ENCODE measurements at regions not wholly inside any gene's neighbourhood (a gene's known extent, or its start where the extent isn't known, plus 50 kb on each side); places are given as distances from the start of the nearest gene placed in this dataset.

DNA sequence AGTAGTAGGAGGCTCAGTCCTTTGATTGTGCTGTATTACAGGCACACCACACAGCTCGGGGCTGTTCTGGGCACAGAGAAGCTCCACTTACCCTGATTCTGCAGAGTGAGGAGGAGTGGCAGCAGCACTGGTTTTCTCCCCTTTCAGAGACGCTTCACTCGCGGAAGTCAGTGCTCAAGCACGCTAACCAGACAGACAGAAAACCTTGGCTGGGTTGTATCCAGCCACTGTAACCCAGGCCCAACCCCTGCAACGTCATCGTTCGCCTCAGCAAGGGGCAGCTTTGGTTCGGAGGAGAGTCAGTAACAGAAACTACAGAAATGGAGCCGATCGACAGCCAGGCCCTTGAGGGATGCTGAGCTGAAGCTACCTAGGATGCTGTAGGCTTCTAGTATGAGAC lies 171.0 kb downstream of the SLC16A9 start:
- no peaks in the 10 kb centered on the region for H3K27me3 ChIP-seq (ENCODE audit: control insufficient read depth, insufficient read depth, low read length)
- peaks cover 0 to 3% (median 2%) of the 10 kb centered on the region in 3 donors for H3K4me1 ChIP-seq (ENCODE audit: control insufficient read depth in 2 of 3, insufficient read depth in 2 of 3, low read depth in 1 of 3, low read length in 3 of 3)
- FAIRE-seq: no peak
- H3K9me3 ChIP-seq (ENCODE audit: control insufficient read depth in 2 of 3, insufficient read depth in 1 of 3, low read length in 3 of 3): no peaks in the 10 kb centered on the region
- TF ChIP-seq CTCF (IDR thresholded peaks at IDR 0.05; ENCODE audit: borderline replicate concordance, extremely low read depth, insufficient read depth): no peak
- intact Hi-C loops (cut with DNase I): no loop called here
- no peak overlapping the region for H3K27ac ChIP-seq (ENCODE audit: low read depth in 2 of 2, low read length in 2 of 2)
- H3K36me3 ChIP-seq (ENCODE audit: control insufficient read depth in 2 of 3, insufficient read depth in 3 of 3, low read length in 3 of 3): no peaks in the 10 kb centered on the region
- H3K4me3 ChIP-seq (ENCODE audit: low read length in 3 of 3): no peak overlapping the region
- no peak overlapping the region for H3K9ac ChIP-seq (ENCODE audit: low read length in 3 of 3)
- no peak for DNase-seq

DNA sequence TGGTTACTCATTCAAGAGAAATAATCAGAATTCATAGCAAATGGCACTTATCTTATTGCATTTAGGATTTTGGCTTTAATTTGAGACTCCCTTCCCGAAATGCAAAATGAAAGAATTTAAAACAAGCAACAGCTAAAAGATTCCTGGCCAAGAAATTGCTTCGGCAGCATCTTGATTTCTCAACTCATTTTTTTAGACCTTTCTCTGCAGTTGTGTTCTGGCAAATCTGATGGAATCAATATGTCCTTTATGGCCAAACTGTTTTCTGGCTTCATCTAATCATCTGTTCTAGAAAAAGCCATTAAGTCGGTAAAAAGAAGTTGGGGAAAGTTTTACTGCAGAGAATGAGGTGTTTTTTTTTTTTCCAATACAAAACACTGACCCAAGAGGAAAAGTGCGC lies 172.1 kb downstream of the SLC16A9 start:
- no peaks in the 10 kb centered on the region for H3K9me3 ChIP-seq (ENCODE audit: control insufficient read depth in 2 of 3, insufficient read depth in 1 of 3, low read length in 3 of 3)
- no peak for FAIRE-seq

GRCh38 chr10:59536167-59537014 lies 173.3 kb downstream of the SLC16A9 start:
- Histone ChIP-seq H3K27me3 (ENCODE audit: control insufficient read depth, insufficient read depth, low read length) (no peaks in the 10 kb centered on the region), H3K4me1 (ENCODE audit: control insufficient read depth in 2 of 3, insufficient read depth in 2 of 3, low read depth in 1 of 3, low read length in 3 of 3) (peaks cover 0 to 3% (median 2%) of the 10 kb centered on the region in 3 donors), H3K36me3 (ENCODE audit: control insufficient read depth in 2 of 3, insufficient read depth in 3 of 3, low read length in 3 of 3) (no peaks in the 10 kb centered on the region), H3K4me3 (ENCODE audit: low read length in 3 of 3) (no peak overlapping the region), H3K9me3 (ENCODE audit: control insufficient read depth in 2 of 3, insufficient read depth in 1 of 3, low read length in 3 of 3) (no peaks in the 10 kb centered on the region), H3K27ac (ENCODE audit: low read depth in 2 of 2, low read length in 2 of 2) (no peak overlapping the region), H3K9ac (ENCODE audit: low read length in 3 of 3) (no peak overlapping the region)
- TF ChIP-seq CTCF (IDR thresholded peaks at IDR 0.05; ENCODE audit: borderline replicate concordance, extremely low read depth, insufficient read depth): no peak
- FAIRE-seq (no peak), DNase-seq (peak in 4 of 5 donors; percentile 41 to 95 (median 84))
- intact Hi-C loops (cut with DNase I): no loop called here

More for the DNA sequence above, 172.1 kb downstream of the SLC16A9 start:
- no peak for TF ChIP-seq CTCF (IDR thresholded peaks at IDR 0.05; ENCODE audit: borderline replicate concordance, extremely low read depth, insufficient read depth)
- Histone ChIP-seq H3K4me3 (ENCODE audit: low read length in 3 of 3) (no peak overlapping the region), H3K9ac (ENCODE audit: low read length in 3 of 3) (no peak overlapping the region), H3K4me1 (ENCODE audit: control insufficient read depth in 2 of 3, insufficient read depth in 2 of 3, low read depth in 1 of 3, low read length in 3 of 3) (peaks cover 0 to 3% (median 2%) of the 10 kb centered on the region in 3 donors), H3K27ac (ENCODE audit: low read depth in 2 of 2, low read length in 2 of 2) (no peak overlapping the region), H3K36me3 (ENCODE audit: control insufficient read depth in 2 of 3, insufficient read depth in 3 of 3, low read length in 3 of 3) (no peaks in the 10 kb centered on the region), H3K27me3 (ENCODE audit: control insufficient read depth, insufficient read depth, low read length) (no peaks in the 10 kb centered on the region)
- intact Hi-C loops (cut with DNase I): no loop called here
- peak in 1 of 5 donors; percentile 14 for DNase-seq
